Heart left ventricle (tissue), 16 donors: ENCODE measurements at regions not wholly inside any gene's neighbourhood (a gene's known extent, or its start where the extent isn't known, plus 50 kb on each side); places are given as distances from the start of the nearest gene placed in this dataset.

ENCODE experiments used
- ATAC-seq, 4 donors: fragments of 200-7000 bp; cut with Tn5 transposase; one replicate each; pipeline ENCODE4 v1.9.1; 2020 to 2022; ENCODE audit warnings: moderate library complexity in 4 of 4, mild to moderate bottlenecking in 3 of 4, moderate number of reproducible peaks in 1 of 4
- DNase-seq, 5 donors: peaks; one replicate each; pipeline ENCODE4 v3.0.0-alpha.2; 2020
- H3K27ac ChIP-seq, 12 donors: fragments of 200-600 bp; sonication (generic) in 4 of 12; one replicate each; pipeline versions ENCODE4 v1.5.0 to v1.8.0; 2016 to 2022; ENCODE audit warnings: mild to moderate bottlenecking in 2 of 12
- H3K27me3 ChIP-seq, 9 donors: fragments of 200-600 bp; sonication (generic) in 2 of 9; one replicate each; pipeline versions ENCODE4 v1.5.1 to v1.8.0; 2016 to 2022; ENCODE audit warnings: mild to moderate bottlenecking in 3 of 9
- H3K36me3 ChIP-seq, 9 donors: fragments of 200-600 bp; sonication (generic) in 2 of 9; one replicate each; pipeline versions ENCODE4 v1.5.0 to v1.8.0; 2018 to 2022; ENCODE audit warnings: mild to moderate bottlenecking in 2 of 9
- H3K4me1 ChIP-seq, 12 donors: fragments of 200-600 bp; sonication (generic) in 4 of 12; one replicate each; pipeline versions ENCODE4 v1.5.0 to v1.8.0; 2016 to 2022; ENCODE audit warnings: mild to moderate bottlenecking in 3 of 12
- H3K4me3 ChIP-seq, 12 donors: fragments of 200-600 bp; sonication (generic) in 4 of 12; one replicate each; pipeline versions ENCODE4 v1.5.0 to v1.8.0; 2017 to 2022; ENCODE audit warnings: mild to moderate bottlenecking in 9 of 12, moderate library complexity in 4 of 12
- H3K9me3 ChIP-seq, 12 donors: fragments of 200-600 bp; sonication (generic) in 4 of 12; one replicate each; pipeline versions ENCODE4 v1.5.0 to v1.8.0; 2016 to 2022; ENCODE audit warnings: mild to moderate bottlenecking in 1 of 12
- POLR2A ChIP-seq, 2 donors: fragments of 450-650 bp; IDR thresholded peaks; one replicate each; pipeline ENCODE4 v1.6.1; 2017; ENCODE audit warnings: antibody characterized with exemption in 2 of 2, mild to moderate bottlenecking in 2 of 2, moderate library complexity in 2 of 2
- WGBS, 4 donors: extraction: QIAGEN DNeasy Blood & Tissue Kit in 2 of 4; methylation state at CpG; one replicate each; pipeline versions ENCODE4 v1.1.5 to v1.1.7; 2013 to 2018; 5-methylcytosine and 5-hydroxymethylcytosine counted together
- intact Hi-C, 10 donors: fragments of 100-400 bp; cut with DNase I; formaldehyde crosslinking; loops; one replicate each; pipeline versions ENCODE4 v1.11.1 to v1.14.2; 2022
- TF ChIP-seq, protein P1 (sequence below), 12 donors: fragments of 200-600 bp; sonication (generic) in 4 of 12; IDR thresholded peaks; one replicate each; pipeline versions ENCODE4 v1.5.0 to v1.8.0; 2018 to 2022; ENCODE audit warnings: antibody characterized with exemption in 12 of 12, mild to moderate bottlenecking in 5 of 12
- donor health status: ischemic (EF 13 %, LVEDD 7.1; RV severe dilation, severe dysfunction).
- donor health status: healthy with polysubstance abuse.
- donor health status: DM: no; HTN: yes; CAD: no.
- donor health status: DM: no; HTN: no; CAD: no.
- donor health status: ischemic (EF 25% LVEDD 6.9; RV normal size, moderate dysfunction).
- donor health status: ischemic (EF 25% LVEDD 5.7; RV mildly dilated, moderate dysfunction).
- donor health status: healthy.
- donor health status: DM: yes; HTN: yes; CAD: no.
- donor health status: ischemic (EF 35%, LVEDD 5.7; RV mildly dilated, moderate dysfunction).
- donor health status: nonischemic (EF 11% LVEDD 7.7; RV severe dilation, severe dysfunction).
- donor health status: DM: yes; HTN: yes; CAD: no.
- donor health status: PGD.
- donor health status: ischemic (EF 29% LVEDD 5.4; RV normal size, mild dysfunction).
- donor health status: nonischemic (EF 23%, LVEDD 6.1; RV moderate dilation, normal function).

- ATAC-seq = no peak
- Histone ChIP-seq H3K9me3 (no peaks in the 10 kb centered on the region), H3K27me3 (no peaks in the 10 kb centered on the region), H3K36me3 (no peaks in the 10 kb centered on the region), H3K4me3 (no peak overlapping the region), H3K4me1 (no peaks in the 10 kb centered on the region), H3K27ac (no peak overlapping the region)
- intact Hi-C loops = no loop called here
- WGBS, 4 donors = 68 to 86% (median 76%) methylated on average over 1 of the region's 1 CpG
- no peak for TF ChIP-seq POLR2A (IDR thresholded peaks at IDR 0.05)
- TF ChIP-seq, protein P1, sequence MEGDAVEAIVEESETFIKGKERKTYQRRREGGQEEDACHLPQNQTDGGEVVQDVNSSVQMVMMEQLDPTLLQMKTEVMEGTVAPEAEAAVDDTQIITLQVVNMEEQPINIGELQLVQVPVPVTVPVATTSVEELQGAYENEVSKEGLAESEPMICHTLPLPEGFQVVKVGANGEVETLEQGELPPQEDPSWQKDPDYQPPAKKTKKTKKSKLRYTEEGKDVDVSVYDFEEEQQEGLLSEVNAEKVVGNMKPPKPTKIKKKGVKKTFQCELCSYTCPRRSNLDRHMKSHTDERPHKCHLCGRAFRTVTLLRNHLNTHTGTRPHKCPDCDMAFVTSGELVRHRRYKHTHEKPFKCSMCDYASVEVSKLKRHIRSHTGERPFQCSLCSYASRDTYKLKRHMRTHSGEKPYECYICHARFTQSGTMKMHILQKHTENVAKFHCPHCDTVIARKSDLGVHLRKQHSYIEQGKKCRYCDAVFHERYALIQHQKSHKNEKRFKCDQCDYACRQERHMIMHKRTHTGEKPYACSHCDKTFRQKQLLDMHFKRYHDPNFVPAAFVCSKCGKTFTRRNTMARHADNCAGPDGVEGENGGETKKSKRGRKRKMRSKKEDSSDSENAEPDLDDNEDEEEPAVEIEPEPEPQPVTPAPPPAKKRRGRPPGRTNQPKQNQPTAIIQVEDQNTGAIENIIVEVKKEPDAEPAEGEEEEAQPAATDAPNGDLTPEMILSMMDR (IDR thresholded peaks at IDR 0.05) = no peak
- no peak for DNase-seq
Observed at GRCh38 chr1:187374742-187375141, 546.0 kb downstream of the PLA2G4A start.

GRCh38 chr1:187383366-187383765 lies 554.6 kb downstream of the PLA2G4A start:
- no peaks in the 10 kb centered on the region for H3K27me3 ChIP-seq
- ATAC-seq (no peak), DNase-seq (no peak)
- no peaks in the 10 kb centered on the region for H3K36me3 ChIP-seq
- intact Hi-C loops = no loop called here
- TF ChIP-seq, protein P1 (IDR thresholded peaks at IDR 0.05) = no peak
- TF ChIP-seq POLR2A (IDR thresholded peaks at IDR 0.05) = no peak
- H3K27ac ChIP-seq = no peak overlapping the region
- no peak overlapping the region for H3K4me3 ChIP-seq
- no peaks in the 10 kb centered on the region for H3K4me1 ChIP-seq
- H3K9me3 ChIP-seq = no peaks in the 10 kb centered on the region
- WGBS, 4 donors = 61 to 74% (median 69%) methylated on average over 3 of the region's 3 CpGs

DNA sequence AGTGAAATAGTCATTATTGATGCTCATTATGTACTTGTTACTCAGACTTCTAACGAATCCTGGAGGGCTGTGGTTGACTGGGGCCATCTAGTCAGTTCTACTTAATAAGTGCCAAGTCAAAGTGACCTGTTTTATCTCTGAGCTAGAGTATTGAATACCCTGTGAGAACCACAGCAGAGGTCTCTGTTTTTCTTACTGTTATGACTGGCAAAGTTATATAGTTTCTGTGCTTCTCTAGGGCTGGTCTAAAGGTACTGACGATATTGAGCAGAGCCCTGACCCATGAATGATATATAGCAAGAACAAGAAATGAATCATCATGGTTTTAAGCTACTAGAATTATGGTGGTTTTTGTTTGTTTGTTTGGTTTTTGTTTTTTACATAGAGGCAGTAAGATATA lies 555.8 kb downstream of the PLA2G4A start:
- intact Hi-C loops = no loop called here
- no peak for TF ChIP-seq POLR2A (IDR thresholded peaks at IDR 0.05)
- TF ChIP-seq, protein P1 (IDR thresholded peaks at IDR 0.05) = no peak
- no peak for ATAC-seq

DNA sequence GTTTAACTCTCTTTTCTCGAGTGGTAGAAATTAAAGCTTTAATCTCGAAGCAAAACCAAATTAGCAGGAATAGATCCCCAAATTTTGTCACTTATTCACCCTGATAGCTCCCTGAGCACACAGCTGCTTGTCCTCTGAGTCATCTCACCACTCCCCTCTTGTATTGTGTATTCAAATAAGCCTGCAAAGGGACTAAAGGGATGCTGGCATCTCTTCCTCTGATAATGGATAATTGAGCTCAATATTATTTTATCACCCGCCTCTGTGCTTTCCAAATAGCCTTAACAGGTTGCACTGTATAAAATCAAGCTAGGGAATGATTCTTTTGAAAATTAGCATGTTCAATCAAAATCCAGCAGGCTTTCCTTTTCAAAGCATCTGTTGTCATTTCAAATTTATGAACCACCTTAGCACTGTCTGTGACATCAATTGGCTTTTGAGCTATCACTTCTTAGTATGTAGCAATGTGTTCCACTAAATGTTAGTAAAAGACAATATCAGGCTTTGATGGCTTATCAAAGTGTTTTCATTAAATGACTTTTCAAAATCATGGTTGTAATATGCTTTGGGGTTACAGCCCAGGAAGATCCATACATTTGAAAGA lies 561.6 kb downstream of the PLA2G4A start:
- 34 to 53% (median 43%) methylated on average over 3 of the region's 3 CpGs for WGBS, 4 donors
- Histone ChIP-seq H3K4me1 (no peaks in the 10 kb centered on the region), H3K36me3 (no peaks in the 10 kb centered on the region), H3K4me3 (no peak overlapping the region), H3K27ac (no peak overlapping the region), H3K27me3 (no peaks in the 10 kb centered on the region), H3K9me3 (no peaks in the 10 kb centered on the region)
- ATAC-seq (no peak), DNase-seq (no peak)
- intact Hi-C loops = no loop called here
- TF ChIP-seq, protein P1 (IDR thresholded peaks at IDR 0.05) = no peak
- no peak for TF ChIP-seq POLR2A (IDR thresholded peaks at IDR 0.05)

More for the DNA sequence above, 555.8 kb downstream of the PLA2G4A start:
- no peaks in the 10 kb centered on the region for H3K9me3 ChIP-seq
- H3K27me3 ChIP-seq = no peaks in the 10 kb centered on the region
- WGBS, 4 donors = 64 to 76% (median 71%) methylated on average over 2 of the region's 2 CpGs
- no peak overlapping the region for H3K27ac ChIP-seq
- H3K4me3 ChIP-seq = no peak overlapping the region
- no peak for DNase-seq
- no peaks in the 10 kb centered on the region for H3K36me3 ChIP-seq
- no peaks in the 10 kb centered on the region for H3K4me1 ChIP-seq
